H9 (cell line): ENCODE measurements at regions not wholly inside any gene's neighbourhood (a gene's known extent, or its start where the extent isn't known, plus 50 kb on each side); places are given as distances from the start of the nearest gene placed in this dataset.

Experiments
- DNase-seq: peaks from one replicate; pipeline ENCODE4 v3.0.0-alpha.2; 2017
- H2AFZ ChIP-seq: one replicate; pipeline ENCODE4 v1.6.1; 2013; ENCODE audit warnings: mild to moderate bottlenecking, low read length, control low read depth, moderate library complexity
- H2AK5ac ChIP-seq: 2 replicates; pipeline ENCODE4 v1.6.1; 2013; ENCODE audit warnings: low read length, control low read depth, mixed read lengths; ENCODE audit not compliant: insufficient read length
- H2BK120ac ChIP-seq: one replicate; pipeline ENCODE4 v1.6.1; 2013; ENCODE audit warnings: low read depth, mild to moderate bottlenecking, low read length, control low read depth, inconsistent platforms; ENCODE audit not compliant: poor library complexity, severe bottlenecking
- H2BK12ac ChIP-seq: 2 replicates; pipeline ENCODE4 v1.6.1; 2013; ENCODE audit warnings: low read length, control low read depth, mixed read lengths, low read depth; ENCODE audit not compliant: insufficient read length
- H2BK15ac ChIP-seq: 2 replicates; pipeline ENCODE4 v1.6.1; 2013; ENCODE audit warnings: low read depth, low read length, control low read depth
- H2BK20ac ChIP-seq: one replicate; pipeline ENCODE4 v1.6.1; 2013; ENCODE audit warnings: low read depth, mild to moderate bottlenecking, low read length, control low read depth, inconsistent platforms; ENCODE audit not compliant: poor library complexity, severe bottlenecking
- H2BK5ac ChIP-seq: 2 replicates; pipeline ENCODE4 v1.6.1; 2013; ENCODE audit warnings: low read length, control low read depth, mixed read lengths; ENCODE audit not compliant: insufficient read length
- H3K14ac ChIP-seq: 2 replicates; pipeline ENCODE4 v1.6.1; 2013; ENCODE audit warnings: low read length, control low read depth; ENCODE audit not compliant: insufficient read depth
- H3K18ac ChIP-seq: 2 replicates; pipeline ENCODE4 v1.6.1; 2013; ENCODE audit warnings: low read depth, mild to moderate bottlenecking, mixed read lengths, low read length, control low read depth; ENCODE audit not compliant: insufficient read length
- H3K23ac ChIP-seq: 2 replicates; pipeline ENCODE4 v1.6.1; 2013; ENCODE audit warnings: low read length, control low read depth, mixed read lengths, low read depth; ENCODE audit not compliant: insufficient read length
- H3K23me2 ChIP-seq: 2 replicates; pipeline ENCODE4 v1.6.1; 2013; ENCODE audit warnings: low read depth, mild to moderate bottlenecking, mixed read lengths, low read length, control low read depth; ENCODE audit not compliant: insufficient read length, poor library complexity, severe bottlenecking
- H3K27ac ChIP-seq: 2 replicates; pipeline ENCODE4 v1.5.1; 2013; ENCODE audit warnings: low read length, control low read depth, mixed read lengths, low read depth; ENCODE audit not compliant: insufficient read length
- H3K27me3 ChIP-seq: 2 replicates; pipeline ENCODE4 v1.6.1; 2013; ENCODE audit warnings: low read length, control low read depth, inconsistent platforms; ENCODE audit not compliant: insufficient read depth
- H3K4ac ChIP-seq: 2 replicates; pipeline ENCODE4 v1.6.1; 2013; ENCODE audit warnings: low read depth, mild to moderate bottlenecking, control low read depth, inconsistent platforms, low read length, moderate library complexity
- H3K4me1 ChIP-seq: 2 replicates; pipeline ENCODE4 v1.6.1; 2013; ENCODE audit warnings: low read length, control low read depth, inconsistent platforms; ENCODE audit not compliant: insufficient read depth
- H3K4me2 ChIP-seq: 2 replicates; pipeline ENCODE4 v1.6.1; 2013; ENCODE audit warnings: low read length, control low read depth, mixed read lengths; ENCODE audit not compliant: insufficient read length, insufficient read depth
- H3K56ac ChIP-seq: 2 replicates; pipeline ENCODE4 v1.6.1; 2013; ENCODE audit warnings: low read depth, mild to moderate bottlenecking, mixed read lengths, low read length, control low read depth; ENCODE audit not compliant: insufficient read length
- H3K79me1 ChIP-seq: 2 replicates; pipeline ENCODE4 v1.6.1; 2013; ENCODE audit warnings: low read depth, mild to moderate bottlenecking, moderate library complexity, low read length, control low read depth, inconsistent platforms; ENCODE audit not compliant: insufficient read depth, poor library complexity, severe bottlenecking
- H3K79me2 ChIP-seq: 2 replicates; pipeline ENCODE4 v1.6.1; 2013; ENCODE audit warnings: low read length, control low read depth, inconsistent platforms; ENCODE audit not compliant: insufficient read depth
- H3K9ac ChIP-seq: 2 replicates; pipeline ENCODE4 v1.6.1; 2013; ENCODE audit warnings: low read length, control low read depth, mixed read lengths; ENCODE audit not compliant: insufficient read length; ENCODE audit errors: extremely low read depth
- H3K9me3 ChIP-seq: one replicate; pipeline ENCODE4 v1.6.1; 2013; ENCODE audit warnings: low read depth, low read length, inconsistent platforms; ENCODE audit not compliant: control insufficient read depth
- H3T11ph ChIP-seq: one replicate; pipeline ENCODE4 v1.6.1; 2013; ENCODE audit warnings: mild to moderate bottlenecking, low read length, control low read depth, inconsistent platforms
- H4K20me1 ChIP-seq: one replicate; pipeline ENCODE4 v1.6.1; 2013; ENCODE audit not compliant: control insufficient read depth, insufficient read length, insufficient read depth
- H4K5ac ChIP-seq: 2 replicates; pipeline ENCODE4 v1.6.1; 2013; ENCODE audit warnings: low read depth, mild to moderate bottlenecking, mixed read lengths, low read length, control low read depth; ENCODE audit not compliant: insufficient read length
- H4K8ac ChIP-seq: replicated peaks from 2 replicates; pipeline ENCODE4 v1.6.1; 2013; ENCODE audit warnings: low read length, control low read depth, mixed read lengths, low read depth; ENCODE audit not compliant: insufficient read length
- H4K91ac ChIP-seq: 2 replicates; pipeline ENCODE4 v1.6.1; 2013; ENCODE audit warnings: low read depth, mild to moderate bottlenecking, moderate library complexity, mixed read lengths, low read length, control low read depth; ENCODE audit not compliant: insufficient read length
- H3K27ac Mint-ChIP-seq, 3 experiments: 2 replicates in 2 of 3; 3 replicates in 1 of 3; pipeline ENCODE4 v1.8.0; 2020 to 2021; ENCODE audit warnings: mixed read lengths in 3 of 3, mild to moderate bottlenecking in 1 of 3, moderate library complexity in 1 of 3
- H3K27me3 Mint-ChIP-seq: 2 replicates; pipeline ENCODE4 v1.8.0; 2021; ENCODE audit warnings: low read depth, mild to moderate bottlenecking, moderate library complexity, mixed read lengths
- H3K36me3 Mint-ChIP-seq, 3 experiments: 2 replicates in 2 of 3; 3 replicates in 1 of 3; pipeline ENCODE4 v1.8.0; 2020 to 2021; ENCODE audit warnings: low read depth in 3 of 3, mixed read lengths in 3 of 3; ENCODE audit not compliant: insufficient read depth in 1 of 3
- H3K4me1 Mint-ChIP-seq, 2 experiments: 2 replicates each; pipeline ENCODE4 v1.8.0; 2020; ENCODE audit warnings: mixed read lengths in 2 of 2
- H3K4me3 Mint-ChIP-seq, 2 experiments: 2 replicates in 1 of 2; 3 replicates in 1 of 2; pipeline ENCODE4 v1.8.0; 2020 to 2021; ENCODE audit warnings: mild to moderate bottlenecking in 2 of 2, mixed read lengths in 2 of 2, moderate library complexity in 1 of 2
- H3K9me3 Mint-ChIP-seq, 2 experiments: 2 replicates in 1 of 2; 3 replicates in 1 of 2; pipeline ENCODE4 v1.8.0; 2020; ENCODE audit warnings: mild to moderate bottlenecking in 2 of 2, mixed read lengths in 2 of 2, moderate library complexity in 1 of 2
- WGBS: extraction: QIAGEN DNeasy Blood & Tissue Kit; methylation state at CpG from one replicate; pipeline ENCODE4 v1.1.7; 2013; ENCODE audit warnings: missing lambda C conversion rate, low lambda C conversion rate, mixed read lengths; ENCODE audit not compliant: insufficient read length; ENCODE audit errors: extremely low coverage; 5-methylcytosine and 5-hydroxymethylcytosine counted together
- TF ChIP-seq, protein P1 (sequence below): fragments of 200-600 bp; sonication (generic); conservative IDR thresholded peaks from 3 replicates; pipeline ENCODE4 v1.8.0; 2021; ENCODE audit warnings: antibody characterized with exemption, mild to moderate bottlenecking

DNA sequence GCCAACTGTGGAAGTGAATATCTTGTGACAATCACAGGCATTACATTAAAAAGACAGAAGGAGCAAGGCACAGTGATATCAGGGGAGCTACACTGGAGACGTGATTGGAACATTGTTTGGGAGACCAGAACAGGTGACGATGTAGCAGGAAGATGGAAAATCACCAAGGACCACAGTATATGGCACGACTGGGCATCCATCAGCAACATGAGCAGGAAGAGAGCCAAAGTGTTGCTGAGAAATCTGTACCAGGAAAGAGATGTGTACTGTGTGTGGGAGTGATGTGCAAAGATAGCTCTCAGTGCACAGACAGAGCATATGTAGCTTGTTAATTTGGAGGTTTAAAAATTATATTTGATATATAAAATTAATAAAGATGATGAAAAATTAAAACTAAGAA lies 790.6 kb upstream of the ADGRL2 start:
- no peak overlapping the region for H2BK5ac ChIP-seq
- H2AFZ ChIP-seq: no peak overlapping the region
- H3K14ac ChIP-seq: no peak overlapping the region
- H4K5ac ChIP-seq: no peak overlapping the region
- H3K79me2 ChIP-seq: no peaks in the 10 kb centered on the region
- H3T11ph ChIP-seq: no peak overlapping the region
- H3K27me3 Mint-ChIP-seq: no peaks in the 10 kb centered on the region
- H3K4ac ChIP-seq: no peak overlapping the region
- no peak overlapping the region for H3K27ac ChIP-seq
- no peak overlapping the region for H3K27ac Mint-ChIP-seq
- H2BK20ac ChIP-seq: no peak overlapping the region
- H2BK120ac ChIP-seq: no peak overlapping the region
- H3K4me2 ChIP-seq: no peak overlapping the region
- no peaks in the 10 kb centered on the region for H3K27me3 ChIP-seq
- peaks cover 8 to 12% of the 10 kb centered on the region in 2 experiments; a peak in 3 of 4 replicates for H3K4me1 Mint-ChIP-seq
- H3K9ac ChIP-seq: no peak overlapping the region
- no peaks in the 10 kb centered on the region for H3K79me1 ChIP-seq
- H2BK15ac ChIP-seq: no peak overlapping the region
- no peak overlapping the region for H2AK5ac ChIP-seq
- no peak overlapping the region for H3K4me3 Mint-ChIP-seq
- peaks cover 0 to 4% (median 0%) of the 10 kb centered on the region in 3 experiments; a peak in 3 of 7 replicates for H3K36me3 Mint-ChIP-seq
- no peaks in the 10 kb centered on the region for H4K20me1 ChIP-seq
- H3K56ac ChIP-seq: no peak overlapping the region
- H4K8ac ChIP-seq: no peak overlapping the region
- no peak overlapping the region for H3K23ac ChIP-seq
- H2BK12ac ChIP-seq: no peak overlapping the region
- no peak overlapping the region for H3K18ac ChIP-seq
- no CpG with 5 or more reads among the region's 3 CpGs for WGBS
- no peaks in the 10 kb centered on the region for H3K9me3 ChIP-seq
- H3K4me1 ChIP-seq: no peaks in the 10 kb centered on the region
- H3K23me2 ChIP-seq: no peaks in the 10 kb centered on the region
- peaks cover 0 to 3% of the 10 kb centered on the region in 2 experiments; a peak in 2 of 5 replicates for H3K9me3 Mint-ChIP-seq
- no peak for DNase-seq
- TF ChIP-seq, protein P1, sequence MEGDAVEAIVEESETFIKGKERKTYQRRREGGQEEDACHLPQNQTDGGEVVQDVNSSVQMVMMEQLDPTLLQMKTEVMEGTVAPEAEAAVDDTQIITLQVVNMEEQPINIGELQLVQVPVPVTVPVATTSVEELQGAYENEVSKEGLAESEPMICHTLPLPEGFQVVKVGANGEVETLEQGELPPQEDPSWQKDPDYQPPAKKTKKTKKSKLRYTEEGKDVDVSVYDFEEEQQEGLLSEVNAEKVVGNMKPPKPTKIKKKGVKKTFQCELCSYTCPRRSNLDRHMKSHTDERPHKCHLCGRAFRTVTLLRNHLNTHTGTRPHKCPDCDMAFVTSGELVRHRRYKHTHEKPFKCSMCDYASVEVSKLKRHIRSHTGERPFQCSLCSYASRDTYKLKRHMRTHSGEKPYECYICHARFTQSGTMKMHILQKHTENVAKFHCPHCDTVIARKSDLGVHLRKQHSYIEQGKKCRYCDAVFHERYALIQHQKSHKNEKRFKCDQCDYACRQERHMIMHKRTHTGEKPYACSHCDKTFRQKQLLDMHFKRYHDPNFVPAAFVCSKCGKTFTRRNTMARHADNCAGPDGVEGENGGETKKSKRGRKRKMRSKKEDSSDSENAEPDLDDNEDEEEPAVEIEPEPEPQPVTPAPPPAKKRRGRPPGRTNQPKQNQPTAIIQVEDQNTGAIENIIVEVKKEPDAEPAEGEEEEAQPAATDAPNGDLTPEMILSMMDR: no peak
- H4K91ac ChIP-seq: no peak overlapping the region
